WTC11 (cell line): ENCODE measurements at regions not wholly inside any gene's neighbourhood (a gene's known extent, or its start where the extent isn't known, plus 50 kb on each side); places are given as distances from the start of the nearest gene placed in this dataset.

Experiments used
- ATAC-seq: fragments of 200-7000 bp; cut with Tn5 transposase; 2 replicates; pipeline ENCODE4 v1.10.0; 2021; ENCODE audit warnings: mild to moderate bottlenecking, moderate library complexity
- CTCF ChIA-PET: fragments of 300-600 bp; sonication (Branson Sonifier 250); formaldehyde crosslinking; loops from one replicate; lab custom pipeline; 2021; ENCODE audit warnings: antibody characterized with exemption; lab: Charles Lee
- POLR2A ChIA-PET: fragments of 350-600 bp; sonication (Branson Sonifier 250); formaldehyde crosslinking; loops from one replicate; lab custom pipeline; 2021; ENCODE audit warnings: antibody characterized with exemption; lab: Charles Lee
- DNase-seq: peaks from one replicate; pipeline ENCODE4 v3.0.0; 2021; ENCODE audit warnings: low spot score
- H3K27ac Mint-ChIP-seq: 2 replicates; pipeline ENCODE4 v1.8.0; 2021; ENCODE audit warnings: mixed read lengths
- H3K27me3 Mint-ChIP-seq: 2 replicates; pipeline ENCODE4 v1.8.0; 2021; ENCODE audit warnings: low read depth, mild to moderate bottlenecking, moderate library complexity, mixed read lengths
- H3K36me3 Mint-ChIP-seq: 2 replicates; pipeline ENCODE4 v1.8.0; 2021; ENCODE audit warnings: mixed read lengths
- H3K4me1 Mint-ChIP-seq: 2 replicates; pipeline ENCODE4 v1.8.0; 2022; ENCODE audit warnings: mixed read lengths
- H3K4me3 Mint-ChIP-seq: 2 replicates; pipeline ENCODE4 v1.8.0; 2021; ENCODE audit warnings: mild to moderate bottlenecking, moderate library complexity, mixed read lengths
- H3K9me3 Mint-ChIP-seq: 2 replicates; pipeline ENCODE4 v1.8.0; 2021; ENCODE audit warnings: mixed read lengths
- E2F1 ChIP-seq: sonication (generic); formaldehyde crosslinking; IDR thresholded peaks from 2 replicates; pipeline ENCODE4 v1.8.0; 2022; ENCODE audit warnings: mild to moderate bottlenecking, missing genetic modification reagents
- E2F4 ChIP-seq: sonication (generic); formaldehyde crosslinking; IDR thresholded peaks from 2 replicates; pipeline ENCODE4 v1.8.1; 2022; ENCODE audit warnings: low read depth, mild to moderate bottlenecking, moderate library complexity, missing genetic modification reagents, borderline replicate concordance
- FOXJ3 ChIP-seq: sonication (generic); formaldehyde crosslinking; IDR thresholded peaks from 2 replicates; pipeline ENCODE4 v1.9.0; 2021; ENCODE audit warnings: missing genetic modification reagents, mild to moderate bottlenecking, borderline replicate concordance
- FOXK1 ChIP-seq: sonication (generic); formaldehyde crosslinking; IDR thresholded peaks from 2 replicates; pipeline ENCODE4 v1.8.0; 2022; ENCODE audit warnings: mild to moderate bottlenecking, moderate library complexity, missing genetic modification reagents
- GTF2I ChIP-seq: fragments of 250-450 bp; sonication (Bioruptor Pico); conservative IDR thresholded peaks from 2 replicates; pipeline ENCODE4 v1.4.0; 2021; ENCODE audit warnings: mild to moderate bottlenecking
- IRF2 ChIP-seq: sonication (generic); formaldehyde crosslinking; IDR thresholded peaks from 2 replicates; pipeline ENCODE4 v1.8.0; 2022; ENCODE audit warnings: low read depth, missing genetic modification reagents, borderline replicate concordance
- MXD4 ChIP-seq: fragments of 250-450 bp; sonication (Bioruptor Pico); IDR thresholded peaks from 2 replicates; pipeline ENCODE4 v1.8.0; 2021; ENCODE audit warnings: mild to moderate bottlenecking, moderate library complexity, borderline replicate concordance
- MYBL2 ChIP-seq: sonication (generic); formaldehyde crosslinking; IDR thresholded peaks from 2 replicates; pipeline ENCODE4 v1.8.1; 2023; ENCODE audit warnings: mild to moderate bottlenecking, moderate library complexity, missing genetic modification reagents
- NFATC4 ChIP-seq: fragments of 250-450 bp; sonication (Bioruptor Pico); IDR thresholded peaks from 2 replicates; pipeline ENCODE4 v1.9.0; 2021; ENCODE audit warnings: mild to moderate bottlenecking
- TP53 ChIP-seq: sonication (generic); formaldehyde crosslinking; IDR thresholded peaks from 2 replicates; pipeline ENCODE4 v1.8.1; 2023; ENCODE audit warnings: mild to moderate bottlenecking, missing genetic modification reagents
- ZNF263 ChIP-seq: sonication (generic); formaldehyde crosslinking; IDR thresholded peaks from 2 replicates; pipeline ENCODE4 v1.8.1; 2022; ENCODE audit warnings: low read depth, mild to moderate bottlenecking, moderate library complexity, missing genetic modification reagents
- ZNF281 ChIP-seq: sonication (generic); formaldehyde crosslinking; IDR thresholded peaks from 2 replicates; pipeline ENCODE4 v1.8.0; 2023; ENCODE audit warnings: mild to moderate bottlenecking, missing genetic modification reagents
- ZNF416 ChIP-seq: fragments of 250-450 bp; sonication (Bioruptor Pico); IDR thresholded peaks from 2 replicates; pipeline ENCODE4 v1.9.0; 2021; ENCODE audit warnings: mild to moderate bottlenecking, inconsistent platforms
- ZNF512 ChIP-seq: sonication (generic); formaldehyde crosslinking; IDR thresholded peaks from 2 replicates; pipeline ENCODE4 v1.8.1; 2022; ENCODE audit warnings: missing genetic modification reagents, borderline replicate concordance
- TF ChIP-seq, protein P1 (sequence below): sonication (generic); formaldehyde crosslinking; IDR thresholded peaks from 2 replicates; pipeline ENCODE4 v1.8.1; 2023; ENCODE audit warnings: mild to moderate bottlenecking, missing genetic modification reagents, moderate library complexity
- TF ChIP-seq, protein P2 (sequence below): fragments of 250-450 bp; sonication (Bioruptor Pico); IDR thresholded peaks from 2 replicates; pipeline ENCODE4 v1.9.0; 2021; ENCODE audit warnings: mild to moderate bottlenecking, borderline replicate concordance
- TF ChIP-seq, protein P3 (sequence below): sonication (generic); formaldehyde crosslinking; IDR thresholded peaks from 2 replicates; pipeline ENCODE4 v1.8.1; 2023; ENCODE audit warnings: mild to moderate bottlenecking, missing genetic modification reagents

DNA sequence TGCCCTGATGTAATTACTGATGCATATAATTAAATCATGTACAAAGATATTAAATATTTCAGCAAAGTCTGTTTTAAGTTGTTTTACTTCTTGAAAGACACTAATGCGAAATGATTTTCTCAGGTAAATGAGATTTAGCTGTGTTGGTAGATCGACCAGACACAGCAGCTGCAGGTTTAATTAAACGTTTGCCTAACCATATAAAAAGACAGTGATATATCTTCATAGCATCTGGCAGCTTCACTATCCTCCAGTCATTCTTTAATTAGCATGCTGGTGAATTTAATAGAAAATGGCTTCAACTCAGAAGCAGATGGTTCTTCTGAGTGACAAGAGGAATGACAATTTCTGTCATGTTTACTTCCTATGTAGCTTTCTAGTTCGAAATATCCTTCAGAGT lies 69.3 kb downstream of the NHLRC3 start:
- ChIA-PET POLR2A (no interaction called here), CTCF (no interaction called here)
- H3K27ac Mint-ChIP-seq = no peak overlapping the region
- DNase-seq = no peak
- no peaks in the 10 kb centered on the region for H3K4me1 Mint-ChIP-seq
- TF ChIP-seq ZNF512 (CRISPR knock-in tag) (no peak), IRF2 (CRISPR knock-in tag) (no peak), MYBL2 (CRISPR knock-in tag) (no peak), ZNF281 (no peak), MXD4 (CRISPR knock-in tag) (no peak), FOXJ3 (CRISPR knock-in tag) (no peak), ZNF416 (CRISPR knock-in tag) (no peak), ZNF263 (CRISPR knock-in tag) (no peak), NFATC4 (CRISPR knock-in tag) (no peak), TP53 (no peak), FOXK1 (CRISPR knock-in tag) (no peak), E2F1 (CRISPR knock-in tag) (no peak), GTF2I (CRISPR knock-in tag) (no peak), E2F4 (CRISPR knock-in tag) (no peak)
- TF ChIP-seq, protein P1, sequence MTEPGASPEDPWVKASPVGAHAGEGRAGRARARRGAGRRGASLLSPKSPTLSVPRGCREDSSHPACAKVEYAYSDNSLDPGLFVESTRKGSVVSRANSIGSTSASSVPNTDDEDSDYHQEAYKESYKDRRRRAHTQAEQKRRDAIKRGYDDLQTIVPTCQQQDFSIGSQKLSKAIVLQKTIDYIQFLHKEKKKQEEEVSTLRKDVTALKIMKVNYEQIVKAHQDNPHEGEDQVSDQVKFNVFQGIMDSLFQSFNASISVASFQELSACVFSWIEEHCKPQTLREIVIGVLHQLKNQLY (CRISPR knock-in tag) = no peak
- TF ChIP-seq, protein P2, sequence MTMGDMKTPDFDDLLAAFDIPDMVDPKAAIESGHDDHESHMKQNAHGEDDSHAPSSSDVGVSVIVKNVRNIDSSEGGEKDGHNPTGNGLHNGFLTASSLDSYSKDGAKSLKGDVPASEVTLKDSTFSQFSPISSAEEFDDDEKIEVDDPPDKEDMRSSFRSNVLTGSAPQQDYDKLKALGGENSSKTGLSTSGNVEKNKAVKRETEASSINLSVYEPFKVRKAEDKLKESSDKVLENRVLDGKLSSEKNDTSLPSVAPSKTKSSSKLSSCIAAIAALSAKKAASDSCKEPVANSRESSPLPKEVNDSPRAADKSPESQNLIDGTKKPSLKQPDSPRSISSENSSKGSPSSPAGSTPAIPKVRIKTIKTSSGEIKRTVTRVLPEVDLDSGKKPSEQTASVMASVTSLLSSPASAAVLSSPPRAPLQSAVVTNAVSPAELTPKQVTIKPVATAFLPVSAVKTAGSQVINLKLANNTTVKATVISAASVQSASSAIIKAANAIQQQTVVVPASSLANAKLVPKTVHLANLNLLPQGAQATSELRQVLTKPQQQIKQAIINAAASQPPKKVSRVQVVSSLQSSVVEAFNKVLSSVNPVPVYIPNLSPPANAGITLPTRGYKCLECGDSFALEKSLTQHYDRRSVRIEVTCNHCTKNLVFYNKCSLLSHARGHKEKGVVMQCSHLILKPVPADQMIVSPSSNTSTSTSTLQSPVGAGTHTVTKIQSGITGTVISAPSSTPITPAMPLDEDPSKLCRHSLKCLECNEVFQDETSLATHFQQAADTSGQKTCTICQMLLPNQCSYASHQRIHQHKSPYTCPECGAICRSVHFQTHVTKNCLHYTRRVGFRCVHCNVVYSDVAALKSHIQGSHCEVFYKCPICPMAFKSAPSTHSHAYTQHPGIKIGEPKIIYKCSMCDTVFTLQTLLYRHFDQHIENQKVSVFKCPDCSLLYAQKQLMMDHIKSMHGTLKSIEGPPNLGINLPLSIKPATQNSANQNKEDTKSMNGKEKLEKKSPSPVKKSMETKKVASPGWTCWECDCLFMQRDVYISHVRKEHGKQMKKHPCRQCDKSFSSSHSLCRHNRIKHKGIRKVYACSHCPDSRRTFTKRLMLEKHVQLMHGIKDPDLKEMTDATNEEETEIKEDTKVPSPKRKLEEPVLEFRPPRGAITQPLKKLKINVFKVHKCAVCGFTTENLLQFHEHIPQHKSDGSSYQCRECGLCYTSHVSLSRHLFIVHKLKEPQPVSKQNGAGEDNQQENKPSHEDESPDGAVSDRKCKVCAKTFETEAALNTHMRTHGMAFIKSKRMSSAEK (CRISPR knock-in tag) = no peak
- TF ChIP-seq, protein P3, sequence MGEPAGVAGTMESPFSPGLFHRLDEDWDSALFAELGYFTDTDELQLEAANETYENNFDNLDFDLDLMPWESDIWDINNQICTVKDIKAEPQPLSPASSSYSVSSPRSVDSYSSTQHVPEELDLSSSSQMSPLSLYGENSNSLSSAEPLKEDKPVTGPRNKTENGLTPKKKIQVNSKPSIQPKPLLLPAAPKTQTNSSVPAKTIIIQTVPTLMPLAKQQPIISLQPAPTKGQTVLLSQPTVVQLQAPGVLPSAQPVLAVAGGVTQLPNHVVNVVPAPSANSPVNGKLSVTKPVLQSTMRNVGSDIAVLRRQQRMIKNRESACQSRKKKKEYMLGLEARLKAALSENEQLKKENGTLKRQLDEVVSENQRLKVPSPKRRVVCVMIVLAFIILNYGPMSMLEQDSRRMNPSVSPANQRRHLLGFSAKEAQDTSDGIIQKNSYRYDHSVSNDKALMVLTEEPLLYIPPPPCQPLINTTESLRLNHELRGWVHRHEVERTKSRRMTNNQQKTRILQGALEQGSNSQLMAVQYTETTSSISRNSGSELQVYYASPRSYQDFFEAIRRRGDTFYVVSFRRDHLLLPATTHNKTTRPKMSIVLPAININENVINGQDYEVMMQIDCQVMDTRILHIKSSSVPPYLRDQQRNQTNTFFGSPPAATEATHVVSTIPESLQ (CRISPR knock-in tag) = no peak
- ATAC-seq = no peak
- no peak overlapping the region for H3K4me3 Mint-ChIP-seq
- H3K27me3 Mint-ChIP-seq = no peaks in the 10 kb centered on the region
- H3K9me3 Mint-ChIP-seq = peaks cover 8% of the 10 kb centered on the region
- H3K36me3 Mint-ChIP-seq = no peaks in the 10 kb centered on the region
